Fibroblast of upper back skin (primary cell): ENCODE measurements at regions not wholly inside any gene's neighbourhood (a gene's known extent, or its start where the extent isn't known, plus 50 kb on each side); places are given as distances from the start of the nearest gene placed in this dataset.
"Not testable (repeated sequence)": the region's sequence is repeated elsewhere in the genome, so short reads cannot be mapped to it uniquely, and the experiment has no call there.

Source experiments
- DNase-seq: peaks from one replicate; pipeline ENCODE4 v3.0.0-alpha.2; 2013

DNA sequence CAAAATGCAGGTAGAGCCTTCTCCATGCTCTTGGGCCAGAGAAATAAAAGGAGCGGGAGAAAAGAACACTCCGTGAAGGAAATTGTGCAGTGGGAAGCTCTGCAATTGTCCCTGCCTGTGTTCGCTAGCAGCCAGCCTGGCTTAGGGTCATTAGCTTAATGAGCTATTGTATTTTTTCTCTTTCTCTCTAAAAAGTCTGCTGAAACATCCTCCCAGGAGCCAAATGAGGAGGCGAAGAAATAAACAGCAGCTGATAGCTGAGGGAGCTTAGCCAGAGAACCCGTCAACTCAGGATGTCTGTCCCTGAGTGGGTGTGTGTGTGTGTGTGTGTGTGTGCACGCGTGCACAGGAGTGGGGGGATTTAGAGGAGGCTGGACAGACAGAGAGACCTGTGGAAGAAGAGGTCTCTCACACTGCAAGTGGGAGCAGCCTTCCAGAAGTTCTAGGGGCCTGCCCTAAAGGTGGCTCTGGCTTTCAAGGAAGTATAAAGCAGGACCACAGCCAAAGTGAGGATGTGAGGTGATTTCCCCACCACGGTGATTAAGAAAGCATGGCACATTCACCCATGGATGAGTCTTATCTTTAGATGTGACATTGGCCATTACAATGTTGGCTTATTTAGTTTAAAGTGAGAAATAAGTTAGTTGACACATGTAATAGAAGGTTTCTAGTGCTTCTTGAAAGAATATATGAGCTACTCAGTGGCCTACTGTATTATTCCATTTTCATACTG lies 690.4 kb downstream of the RNF144A start:
- DNase-seq, result no peak

GRCh38 chr2:7609556-7609955 lies 692.3 kb downstream of the RNF144A start:
- DNase-seq, result no peak

GRCh38 chr2:7609974-7610373 lies 692.8 kb downstream of the RNF144A start:
- DNase-seq, result no peak

DNA sequence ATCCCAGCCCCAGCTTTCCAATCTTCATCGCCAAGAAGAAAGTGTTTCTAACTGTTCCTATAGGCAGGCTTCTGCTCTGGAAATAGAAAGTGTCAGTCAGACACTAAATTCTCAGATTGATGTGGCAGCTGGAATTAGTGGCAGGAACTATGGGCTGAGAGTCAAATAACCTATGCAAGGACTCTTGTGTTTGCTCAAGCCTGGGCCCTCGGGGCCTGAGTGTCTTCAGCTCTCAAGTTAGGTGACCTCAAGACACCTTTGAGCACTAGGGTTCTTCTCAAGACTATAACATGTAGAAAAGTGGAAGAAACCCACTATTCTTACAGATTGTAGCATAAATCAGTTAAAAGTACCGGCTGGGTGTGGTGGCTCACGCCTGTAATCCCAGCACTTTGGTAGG lies 694.5 kb downstream of the RNF144A start:
- no peak for DNase-seq

GRCh38 chr2:7612969-7613368 lies 695.8 kb downstream of the RNF144A start:
- DNase-seq, result peak; percentile 73

- no peak for DNase-seq
Measured at GRCh38 chr2:7613831-7614230, 696.6 kb downstream of the RNF144A start.

GRCh38 chr2:7618031-7618430 lies 700.8 kb downstream of the RNF144A start:
- no peak for DNase-seq

DNA sequence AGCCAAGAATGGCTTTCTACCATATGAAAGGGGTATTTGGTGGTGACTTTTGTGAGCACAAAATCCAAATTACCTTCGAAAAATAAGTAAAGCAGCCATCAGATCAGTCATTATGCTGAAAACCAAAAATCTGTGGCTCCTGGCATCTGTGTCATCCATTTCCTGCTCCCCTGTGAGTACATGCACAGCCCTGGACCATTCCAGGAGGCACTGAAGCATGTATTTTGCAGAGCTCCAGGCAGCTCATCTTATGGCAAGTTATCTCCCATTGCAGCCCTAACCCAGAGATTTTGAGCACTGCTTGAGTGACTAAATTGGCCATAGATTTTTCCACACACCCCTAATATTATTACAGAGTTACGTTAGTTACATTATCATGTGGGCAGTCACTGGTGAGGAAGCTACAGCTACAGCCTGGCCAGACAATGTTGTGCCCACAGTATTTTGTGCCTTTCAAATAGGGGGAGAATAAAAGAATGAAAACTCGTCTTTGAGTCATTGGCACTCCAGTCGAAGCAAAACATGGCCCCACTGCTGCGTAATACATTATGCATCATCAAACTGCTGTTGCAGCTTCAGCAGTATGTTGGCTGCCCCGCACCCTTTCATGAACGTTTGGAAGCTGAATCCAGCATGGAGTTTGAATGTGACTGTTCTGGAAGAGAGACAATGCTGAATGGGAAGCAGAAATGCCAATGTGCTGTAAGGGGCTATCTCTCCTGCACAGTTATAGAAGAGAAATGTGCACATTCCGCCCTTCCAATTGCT lies 702.2 kb downstream of the RNF144A start:
- DNase-seq, result no peak

DNA sequence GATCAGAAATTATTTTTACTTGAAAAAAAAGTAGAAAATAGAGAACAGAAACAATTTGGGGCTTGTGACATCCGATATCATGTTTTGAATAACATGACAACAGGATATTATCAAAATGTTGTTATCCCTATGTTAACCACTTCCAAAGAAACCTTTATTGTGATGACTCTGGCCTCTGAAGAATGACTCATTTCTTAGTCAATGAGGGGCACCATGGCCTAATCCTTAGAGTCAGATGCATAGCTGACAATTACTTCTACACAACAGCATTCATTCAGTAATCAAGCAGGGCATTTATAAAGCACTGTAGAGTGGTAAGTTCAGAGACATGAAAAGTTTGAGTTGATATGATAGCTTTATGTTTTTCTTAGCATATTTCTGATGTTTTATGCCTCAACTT lies 703.0 kb downstream of the RNF144A start:
- no peak for DNase-seq

GRCh38 chr2:7621018-7621814 lies 704.0 kb downstream of the RNF144A start:
- DNase-seq, result peak; percentile 21

GRCh38 chr2:7625392-7626138 lies 708.4 kb downstream of the RNF144A start:
- DNase-seq, result no peak

DNA sequence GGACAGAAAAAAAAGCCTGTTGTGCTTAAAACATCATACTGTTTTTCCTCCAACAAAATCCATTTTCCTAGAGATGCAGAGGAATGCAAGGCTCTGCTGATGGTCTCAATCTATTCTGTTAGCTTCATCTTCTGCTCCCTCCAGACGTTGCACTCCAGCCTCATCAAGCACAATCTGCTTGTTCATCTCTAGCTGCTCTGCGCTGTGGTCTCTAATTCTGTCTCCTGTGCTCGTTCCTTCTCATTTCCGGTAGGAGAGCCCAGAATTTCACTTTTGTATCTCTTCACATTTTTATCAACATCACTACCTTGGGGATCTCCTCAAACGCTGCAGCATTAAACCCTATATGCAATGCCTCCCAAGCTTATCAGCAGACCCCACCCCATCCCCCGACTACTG lies 708.9 kb downstream of the RNF144A start:
- DNase-seq, result no peak

GRCh38 chr2:7627583-7627982 lies 710.4 kb downstream of the RNF144A start:
- DNase-seq, result peak; percentile 59

DNA sequence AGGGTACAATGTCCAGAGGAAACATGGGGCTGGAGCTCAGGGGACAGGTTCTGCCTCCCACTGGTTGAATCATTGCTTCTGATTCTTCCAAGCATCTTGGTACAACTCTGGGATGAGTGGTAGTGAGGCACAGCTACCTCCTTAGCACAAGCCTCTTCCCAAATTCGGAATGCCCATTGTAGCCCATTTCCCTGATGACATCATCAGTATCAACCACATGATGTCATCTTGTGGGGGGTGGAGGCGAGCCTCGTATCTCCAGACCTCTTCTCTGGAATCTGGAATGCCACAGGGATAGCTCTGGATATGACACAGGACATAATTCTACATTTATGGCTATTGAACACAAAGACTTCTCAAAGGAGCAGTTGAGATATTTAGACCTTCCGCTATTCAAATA lies 715.2 kb downstream of the RNF144A start:
- DNase-seq, result no peak

DNA sequence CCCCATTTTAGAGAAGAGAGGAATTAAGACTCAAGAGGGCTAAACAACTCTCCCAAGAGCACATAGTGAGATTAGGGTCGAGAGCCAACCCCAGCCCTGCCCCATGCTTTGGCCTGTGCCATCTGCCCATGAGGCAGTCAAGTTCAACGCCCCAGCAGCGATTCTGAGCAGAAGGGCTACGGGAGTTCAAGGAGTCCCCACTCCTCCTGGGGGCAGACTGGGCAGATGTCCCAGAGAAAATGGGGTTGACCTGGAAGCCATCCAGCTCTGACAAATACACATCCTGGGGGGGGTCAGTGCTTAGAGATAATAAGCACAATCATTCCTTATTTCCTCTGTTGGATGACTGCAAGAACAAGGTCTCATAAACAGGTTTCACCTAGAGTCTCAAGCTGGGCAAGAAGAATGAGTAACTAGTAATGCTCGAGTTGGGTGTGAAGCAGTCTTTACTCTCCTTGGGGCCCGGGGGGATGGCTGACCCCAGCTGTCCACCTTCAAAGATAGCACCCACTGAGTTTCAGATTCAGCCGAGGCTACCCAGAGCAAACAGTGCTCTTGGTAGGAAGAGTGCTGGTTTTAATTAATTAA lies 716.4 kb downstream of the RNF144A start:
- no peak for DNase-seq

- DNase-seq, result peak; percentile 42
Measured at GRCh38 chr2:7634409-7634808, 717.2 kb downstream of the RNF144A start.

DNA sequence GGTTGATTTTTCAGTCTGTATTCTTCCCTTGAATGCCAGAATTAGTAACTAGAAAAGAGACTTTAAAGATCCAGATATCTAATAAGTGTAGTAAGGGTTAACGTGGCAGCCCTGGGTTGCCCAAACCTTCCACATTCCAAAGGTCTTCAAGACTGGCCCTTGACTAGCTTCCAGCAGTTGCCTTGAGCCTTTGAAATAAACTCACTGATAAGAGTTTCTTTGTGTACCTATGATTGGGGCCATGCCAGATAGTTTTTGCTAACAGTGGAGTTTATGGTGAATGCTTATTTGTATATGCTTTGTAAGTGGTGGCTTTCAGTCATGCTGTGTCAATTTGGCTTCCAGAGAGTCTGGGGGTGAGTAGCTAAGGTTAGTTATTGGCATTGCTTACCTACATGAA lies 722.3 kb downstream of the RNF144A start:
- DNase-seq, result no peak

DNA sequence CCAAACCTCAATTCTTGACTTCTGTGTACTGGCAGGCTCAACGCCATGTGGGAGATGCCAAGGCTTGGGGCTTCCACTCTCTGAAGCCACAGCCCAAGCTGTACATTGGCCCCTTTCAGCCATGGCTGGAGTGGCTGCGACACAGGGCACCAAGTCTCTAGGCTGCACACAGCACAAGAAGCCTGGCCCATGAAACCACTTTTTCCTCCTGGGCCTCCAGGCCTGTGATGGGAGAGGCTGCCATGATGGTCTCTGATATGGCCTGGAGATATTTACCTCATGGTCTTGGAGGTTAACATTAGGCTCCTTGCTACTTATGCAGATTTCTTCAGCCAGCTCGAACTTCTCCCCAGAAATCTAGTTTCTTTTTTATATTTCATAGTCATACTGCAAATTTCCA lies 724.1 kb downstream of the RNF144A start:
- DNase-seq, result not testable (repeated sequence)

- no peak for DNase-seq
Measured at GRCh38 chr2:7646024-7646423, 728.8 kb downstream of the RNF144A start.

- DNase-seq, result no peak
Measured at GRCh38 chr2:7646661-7647060, 729.4 kb downstream of the RNF144A start.

DNA sequence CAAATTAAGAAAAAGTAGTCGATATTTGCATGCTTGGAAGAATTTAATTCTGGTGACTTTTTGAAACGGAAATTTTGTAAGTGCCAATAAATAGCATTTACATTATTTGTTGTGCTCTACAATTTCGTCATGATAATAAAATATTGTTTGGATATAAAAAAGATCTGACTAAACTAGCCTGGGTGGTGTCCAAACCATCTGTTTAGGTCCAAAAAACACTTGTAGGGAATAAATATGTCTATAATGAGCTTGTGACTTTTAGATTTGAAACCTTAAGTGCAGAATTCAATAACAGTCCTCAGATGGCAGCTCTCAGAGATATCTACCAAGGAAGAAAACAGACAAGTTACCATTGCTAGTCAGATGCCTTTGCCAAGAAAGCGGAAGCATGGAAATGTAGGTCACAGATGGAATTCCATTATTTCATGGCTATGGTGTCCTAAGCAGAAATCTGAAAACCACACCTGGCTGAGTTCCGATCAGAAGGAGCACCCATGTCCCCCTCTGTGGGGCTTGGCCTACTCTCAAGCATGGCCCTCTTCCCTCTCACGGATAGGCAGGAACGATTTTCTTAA lies 731.1 kb downstream of the RNF144A start:
- DNase-seq, result no peak
